GM10248 (cell line): ENCODE measurements at regions not wholly inside any gene's neighbourhood (a gene's known extent, or its start where the extent isn't known, plus 50 kb on each side); places are given as distances from the start of the nearest gene placed in this dataset.

Experiments
- CTCF ChIA-PET: fragments of 300-600 bp; sonication (Branson Sonifier 250); formaldehyde crosslinking; extraction: SDS; loops from one replicate; lab custom pipeline; 2021; ENCODE audit warnings: antibody characterized with exemption; lab: Yijun Ruan, JAX
- POLR2A ChIA-PET: fragments of 350-650 bp; sonication (Branson Sonifier 250); formaldehyde crosslinking; extraction: SDS; loops from one replicate; lab custom pipeline; 2020; ENCODE audit warnings: antibody characterized with exemption; lab: Yijun Ruan, JAX
- DNase-seq: peaks from one replicate; pipeline ENCODE4 v3.0.0; 2012; ENCODE audit errors: extremely low spot score
- CTCF ChIP-seq: IDR thresholded peaks from 2 replicates; pipeline ENCODE4 v1.5.1; 2012; ENCODE audit warnings: mild to moderate bottlenecking, low read depth; ENCODE audit errors: extremely low read depth, missing control alignments, control extremely low read depth

- CTCF ChIA-PET: interaction anchor here (1.3 kb wide), 1 partner anchor 22 kb away, joined by 3 read pairs; no protein-coding TSS in a partner anchor
- DNase-seq: no peak
- POLR2A ChIA-PET: no interaction called here
- no peak for TF ChIP-seq CTCF
These were observed 235.0 kb downstream of the EFCAB11 start for GRCh38 chr14:89719366-89720075.

- POLR2A ChIA-PET: no interaction called here
- no peak for DNase-seq
- CTCF ChIA-PET: interaction anchor here (1.1 to 2.7 kb wide), 2 partner anchors 9 to 10 kb away, joined by 3 to 9 read pairs; no protein-coding TSS in a partner anchor
- TF ChIP-seq CTCF: no peak
These were observed 245.4 kb downstream of the EFCAB11 start for GRCh38 chr14:89708982-89709625.

GRCh38 chr14:89707086-89707485 is 247.4 kb downstream of the EFCAB11 start:
- POLR2A ChIA-PET: no interaction called here
- TF ChIP-seq CTCF: no peak
- CTCF ChIA-PET: interaction anchor here (0.9 to 2.7 kb wide), 5 partner anchors 8 to 87 kb away, joined by 3 to 9 read pairs (median 4); no protein-coding TSS in a partner anchor

GRCh38 chr14:89702876-89703200 is 251.7 kb downstream of the EFCAB11 start:
- POLR2A ChIA-PET: no interaction called here
- CTCF ChIA-PET: no interaction called here

More at GRCh38 chr14:89707086-89707485, 247.4 kb downstream of the EFCAB11 start:
- no peak for DNase-seq

GRCh38 chr14:89702073-89702875 is 252.3 kb downstream of the EFCAB11 start:
- no peak for TF ChIP-seq CTCF
- ChIA-PET POLR2A (no interaction called here), CTCF (no interaction called here)
- DNase-seq: no peak

More at GRCh38 chr14:89702876-89703200, 251.7 kb downstream of the EFCAB11 start:
- no peak for DNase-seq
- TF ChIP-seq CTCF: no peak

- CTCF ChIA-PET: interaction anchor here (1.1 to 1.3 kb wide), 2 partner anchors 13 to 246 kb away, joined by 3 read pairs; no protein-coding TSS in a partner anchor
- peak; percentile 94 for DNase-seq
- TF ChIP-seq CTCF: no peak
- POLR2A ChIA-PET: no interaction called here
These were observed 253.1 kb downstream of the EFCAB11 start for GRCh38 chr14:89701211-89702043.
